Endothelial cell of umbilical vein (primary cell): ENCODE measurements at regions not wholly inside any gene's neighbourhood (a gene's known extent, or its start where the extent isn't known, plus 50 kb on each side); places are given as distances from the start of the nearest gene placed in this dataset.

Experiments
- BruUV-seq: library from RNA; stranded (reverse); fragments of 400-500 nt; replicated peaks from 2 replicates; lab custom pipeline; 2021; lab: Mats Ljungman, UMichigan
- CTCF ChIA-PET: fragments of 300-600, 350-600 bp; sonication (Branson Sonifier 250); formaldehyde crosslinking; loops from one replicate; lab custom pipeline; 2021; ENCODE audit warnings: antibody characterized with exemption, inconsistent platforms; lab: Charles Lee
- POLR2A ChIA-PET: fragments of 300-600, 350-600 bp; sonication (Branson Sonifier 250); formaldehyde crosslinking; loops from one replicate; lab custom pipeline; 2021; ENCODE audit warnings: antibody characterized with exemption, inconsistent platforms; lab: Charles Lee
- DNase-seq: peaks from one replicate; pipeline ENCODE4 v3.0.0-alpha.2; 2011; ENCODE audit warnings: low read depth, low spot score
- FAIRE-seq: peaks from 2 replicates; lab custom pipeline; 2011; peaks lifted over from hg19 to GRCh38; lab: Jason Lieb, UNC
- H2AFZ ChIP-seq: 2 replicates; pipeline ENCODE4 v1.6.0; 2012; ENCODE audit warnings: low read depth, low read length, control low read depth, inconsistent platforms
- H3K27ac ChIP-seq: 2 replicates; pipeline ENCODE4 v1.5.1; 2011; ENCODE audit warnings: low read depth, mild to moderate bottlenecking, control low read depth, low read length, moderate library complexity; ENCODE audit not compliant: insufficient read depth
- H3K27me3 ChIP-seq, 2 experiments: 2 replicates each; pipeline versions ENCODE4 v1.6.0 to v1.6.1; 2011; ENCODE audit warnings: low read length in 2 of 2, mixed read lengths in 1 of 2; ENCODE audit not compliant: control insufficient read depth in 2 of 2, insufficient read depth in 2 of 2
- H3K36me3 ChIP-seq, 2 experiments: 2 replicates in 1 of 2; 3 replicates in 1 of 2; pipeline ENCODE4 v1.5.1; 2011; ENCODE audit warnings: low read length in 2 of 2, mild to moderate bottlenecking in 1 of 2, moderate library complexity in 1 of 2; ENCODE audit not compliant: control insufficient read depth in 2 of 2, insufficient read depth in 2 of 2; ENCODE audit errors: extremely low read depth in 1 of 2
- H3K4me1 ChIP-seq: 3 replicates; pipeline ENCODE4 v1.5.1; 2011; ENCODE audit warnings: mild to moderate bottlenecking, low read length; ENCODE audit not compliant: control insufficient read depth, insufficient read depth; ENCODE audit errors: extremely low read depth
- H3K4me2 ChIP-seq: 2 replicates; pipeline ENCODE4 v1.6.1; 2011; ENCODE audit warnings: low read length, control low read depth, mixed read lengths; ENCODE audit not compliant: insufficient read depth
- H3K4me3 ChIP-seq, 3 experiments: fragments of 200-600 bp in 1 of 3; sonication (generic), shearing (Covaris generic) in 1 of 3; replicated peaks in 1 of 3; 2 replicates each; pipeline ENCODE4 v1.5.1; 2011 to 2016; ENCODE audit warnings: control low read depth in 3 of 3, low read length in 3 of 3, mild to moderate bottlenecking in 2 of 3, inconsistent platforms in 1 of 3, low read depth in 1 of 3, moderate library complexity in 1 of 3; ENCODE audit not compliant: insufficient read depth in 1 of 3
- H3K79me2 ChIP-seq: 2 replicates; pipeline ENCODE4 v1.6.0; 2012; ENCODE audit warnings: low read length, inconsistent platforms; ENCODE audit not compliant: control insufficient read depth, insufficient read depth
- H3K9ac ChIP-seq: replicated peaks from 2 replicates; pipeline ENCODE3; 2011; ENCODE audit warnings: low read length, control low read depth; ENCODE audit not compliant: insufficient read depth; ENCODE audit errors: extremely low read depth
- H3K9me1 ChIP-seq: replicated peaks from 3 replicates; pipeline ENCODE4 v1.6.0; 2011; ENCODE audit warnings: mild to moderate bottlenecking, low read length; ENCODE audit not compliant: control insufficient read depth, insufficient read depth; ENCODE audit errors: extremely low read depth
- H3K9me3 ChIP-seq: replicated peaks from 2 replicates; pipeline ENCODE4 v1.5.1; 2012; ENCODE audit warnings: low read length, inconsistent platforms; ENCODE audit not compliant: control insufficient read depth, insufficient read depth
- H4K20me1 ChIP-seq: replicated peaks from 2 replicates; pipeline ENCODE3; 2011; ENCODE audit warnings: mild to moderate bottlenecking, low read length; ENCODE audit not compliant: control insufficient read depth, insufficient read depth; ENCODE audit errors: extremely low read depth
- EZH2 ChIP-seq: IDR thresholded peaks from 2 replicates; pipeline ENCODE4 v1.6.1; 2012; ENCODE audit warnings: borderline replicate concordance, low read depth, mild to moderate bottlenecking, moderate library complexity, low read length, inconsistent platforms; ENCODE audit not compliant: severe bottlenecking
- FOS ChIP-seq: IDR thresholded peaks from 2 replicates; pipeline ENCODE4 v1.6.1; 2011; ENCODE audit warnings: mild to moderate bottlenecking, low read length, moderate library complexity, borderline replicate concordance; ENCODE audit not compliant: insufficient read depth
- GATA2 ChIP-seq: IDR thresholded peaks from 2 replicates; pipeline ENCODE4 v1.7.0; 2011; ENCODE audit warnings: low read depth, mild to moderate bottlenecking, moderate library complexity, mixed read lengths, low read length; ENCODE audit not compliant: insufficient read length, insufficient read depth
- JUN ChIP-seq: IDR thresholded peaks from 2 replicates; pipeline ENCODE4 v1.6.1; 2011; ENCODE audit warnings: borderline replicate concordance, low read depth; ENCODE audit not compliant: insufficient read length, insufficient read depth
- MYC ChIP-seq: IDR thresholded peaks from one replicate; pipeline ENCODE4 v1.6.1; 2011; ENCODE audit warnings: mild to moderate bottlenecking, low read depth, low read length
- POLR2A ChIP-seq: IDR thresholded peaks from 2 replicates; pipeline ENCODE4 v1.6.1; 2012; ENCODE audit warnings: low read depth, mild to moderate bottlenecking, control low read depth, low read length
- POLR2AphosphoS5 ChIP-seq: IDR thresholded peaks from 2 replicates; pipeline ENCODE4 v1.6.1; 2012; ENCODE audit warnings: low read depth, mild to moderate bottlenecking, control low read depth, low read length, moderate library complexity; ENCODE audit not compliant: insufficient read depth
- dilution Hi-C: fragments of 300-500 bp; cut with MboI; formaldehyde crosslinking; loops from one replicate; pipeline ENCODE4 v1.15.0; 2019; ENCODE audit warnings: low sequenced_read_pairs; ENCODE audit not compliant: extremely low pct_ligation_motif_present
- intact Hi-C: fragments of 100-400 bp; cut with micrococcal nuclease; formaldehyde crosslinking; loops from one replicate; pipeline ENCODE4 v1.10.0; 2022
- TF ChIP-seq, protein P1 (sequence below), 2 donors: IDR thresholded peaks; 1 replicate in 1 of 2; 2 replicates in 1 of 2; pipeline ENCODE4 v1.5.1; 2011; ENCODE audit warnings: low read length in 2 of 2, mild to moderate bottlenecking in 2 of 2, moderate library complexity in 2 of 2, control low read depth in 1 of 2, inconsistent platforms in 1 of 2, low read depth in 1 of 2; ENCODE audit not compliant: insufficient read depth in 1 of 2; ENCODE audit errors: extremely low read depth in 1 of 2
- TF ChIP-seq, protein P2 (sequence below): IDR thresholded peaks from 2 replicates; pipeline ENCODE4 v1.6.1; 2011; ENCODE audit not compliant: insufficient read depth, insufficient read length

DNA sequence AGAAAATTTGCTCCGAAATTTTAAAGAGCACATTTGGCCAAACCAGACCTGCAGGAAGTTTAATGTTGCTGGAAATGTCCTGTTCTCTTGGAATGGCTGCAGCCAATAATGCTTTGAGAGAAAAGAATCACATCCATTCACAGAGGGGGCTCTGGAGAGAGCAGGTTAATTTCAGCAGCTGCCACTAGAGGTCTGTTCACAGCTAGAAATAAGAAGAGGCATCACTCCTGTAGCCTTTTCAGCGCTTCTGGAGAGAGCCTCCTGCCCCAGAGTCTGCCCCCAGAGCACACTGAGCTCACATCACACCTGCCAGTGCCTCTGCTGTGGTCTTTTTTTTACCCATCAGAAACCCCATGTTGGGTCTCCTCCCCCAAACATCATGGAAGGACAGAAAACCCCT is 124.8 kb upstream of the RAD23B start:
- no peaks in the 10 kb centered on the region for H3K9me1 ChIP-seq
- H3K4me2 ChIP-seq = no peak overlapping the region
- H3K4me1 ChIP-seq = no peaks in the 10 kb centered on the region
- H3K79me2 ChIP-seq = no peaks in the 10 kb centered on the region
- no peaks in the 10 kb centered on the region for H3K27me3 ChIP-seq
- no peaks in the 10 kb centered on the region for H3K36me3 ChIP-seq
- H3K9ac ChIP-seq = no peak overlapping the region
- H4K20me1 ChIP-seq = no peaks in the 10 kb centered on the region
- dilution Hi-C loops = no loop called here
- no peak overlapping the region for H2AFZ ChIP-seq
- POLR2A ChIA-PET = no interaction called here
- BruUV-seq = no TSS peak
- CTCF ChIA-PET = interaction anchor here (1.0 to 1.2 kb wide), 3 partner anchors 11 to 183 kb away, joined by 3 to 5 read pairs (median 3); no protein-coding TSS in a partner anchor
- intact Hi-C loops = no loop called here
- no peak overlapping the region for H3K27ac ChIP-seq
- H3K4me3 ChIP-seq = no peak overlapping the region
- no peak for TF ChIP-seq EZH2
- TF ChIP-seq, protein P1, sequence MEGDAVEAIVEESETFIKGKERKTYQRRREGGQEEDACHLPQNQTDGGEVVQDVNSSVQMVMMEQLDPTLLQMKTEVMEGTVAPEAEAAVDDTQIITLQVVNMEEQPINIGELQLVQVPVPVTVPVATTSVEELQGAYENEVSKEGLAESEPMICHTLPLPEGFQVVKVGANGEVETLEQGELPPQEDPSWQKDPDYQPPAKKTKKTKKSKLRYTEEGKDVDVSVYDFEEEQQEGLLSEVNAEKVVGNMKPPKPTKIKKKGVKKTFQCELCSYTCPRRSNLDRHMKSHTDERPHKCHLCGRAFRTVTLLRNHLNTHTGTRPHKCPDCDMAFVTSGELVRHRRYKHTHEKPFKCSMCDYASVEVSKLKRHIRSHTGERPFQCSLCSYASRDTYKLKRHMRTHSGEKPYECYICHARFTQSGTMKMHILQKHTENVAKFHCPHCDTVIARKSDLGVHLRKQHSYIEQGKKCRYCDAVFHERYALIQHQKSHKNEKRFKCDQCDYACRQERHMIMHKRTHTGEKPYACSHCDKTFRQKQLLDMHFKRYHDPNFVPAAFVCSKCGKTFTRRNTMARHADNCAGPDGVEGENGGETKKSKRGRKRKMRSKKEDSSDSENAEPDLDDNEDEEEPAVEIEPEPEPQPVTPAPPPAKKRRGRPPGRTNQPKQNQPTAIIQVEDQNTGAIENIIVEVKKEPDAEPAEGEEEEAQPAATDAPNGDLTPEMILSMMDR (IDR thresholded peaks at IDR 0.05; ENCODE audit: extremely low read depth in 1 of 2, insufficient read depth in 1 of 2, low read depth in 1 of 2, low read length in 2 of 2) = peak; percentile 5 to 21
- H3K9me3 ChIP-seq = no peaks in the 10 kb centered on the region
- DNase-seq = no peak
- no peak for FAIRE-seq

DNA sequence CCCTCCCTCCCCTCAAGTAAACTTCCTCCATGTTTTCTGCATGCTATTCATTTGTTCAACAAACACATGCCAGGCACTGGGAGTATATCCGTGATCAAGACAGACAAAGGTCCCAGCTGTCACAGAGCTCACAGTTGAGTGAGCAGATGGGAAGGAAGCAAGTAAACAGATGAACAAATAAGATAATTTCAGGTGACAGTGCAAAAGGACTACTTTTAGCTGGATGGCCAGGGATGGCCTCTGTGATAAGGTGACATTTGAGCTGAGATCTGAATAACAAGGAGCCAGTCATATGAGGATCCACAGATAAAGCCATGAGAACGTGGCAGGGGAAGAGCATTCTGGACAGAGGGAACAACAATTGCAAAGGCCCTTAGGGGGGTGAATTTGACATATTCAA is 121.7 kb upstream of the RAD23B start:
- H3K9ac ChIP-seq = no peak overlapping the region
- H3K27ac ChIP-seq = no peak overlapping the region
- no TSS peak for BruUV-seq
- no peak for TF ChIP-seq EZH2
- no peak for TF ChIP-seq FOS
- TF ChIP-seq, protein P2, sequence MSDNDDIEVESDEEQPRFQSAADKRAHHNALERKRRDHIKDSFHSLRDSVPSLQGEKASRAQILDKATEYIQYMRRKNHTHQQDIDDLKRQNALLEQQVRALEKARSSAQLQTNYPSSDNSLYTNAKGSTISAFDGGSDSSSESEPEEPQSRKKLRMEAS = no peak
- no peak for TF ChIP-seq JUN
- TF ChIP-seq MYC = no peak
- no peak for TF ChIP-seq POLR2AphosphoS5
- TF ChIP-seq, protein P1 (IDR thresholded peaks at IDR 0.05; ENCODE audit: extremely low read depth in 1 of 2, insufficient read depth in 1 of 2, low read depth in 1 of 2, low read length in 2 of 2) = no peak
- TF ChIP-seq POLR2A = no peak
- TF ChIP-seq GATA2 = no peak
- CTCF ChIA-PET = no interaction called here
- H4K20me1 ChIP-seq = no peaks in the 10 kb centered on the region
- no peak overlapping the region for H3K4me3 ChIP-seq
- POLR2A ChIA-PET = no interaction called here
- no peaks in the 10 kb centered on the region for H3K27me3 ChIP-seq
- H3K4me2 ChIP-seq = no peak overlapping the region
- H3K9me1 ChIP-seq = no peaks in the 10 kb centered on the region
- intact Hi-C loops (no loop called here), dilution Hi-C loops (no loop called here)
- H3K79me2 ChIP-seq = no peaks in the 10 kb centered on the region
- no peak for DNase-seq
- H3K4me1 ChIP-seq = no peaks in the 10 kb centered on the region
- H3K9me3 ChIP-seq = no peaks in the 10 kb centered on the region
- FAIRE-seq = no peak
- no peak overlapping the region for H2AFZ ChIP-seq
- H3K36me3 ChIP-seq = no peaks in the 10 kb centered on the region
